ENCODE measurements at regions not wholly inside any gene's neighbourhood (a gene's known extent, or its start where the extent isn't known, plus 50 kb on each side); places are given as distances from the start of the nearest gene placed in this dataset.

- intact Hi-C loops (cut with DNase I), result no loop called here
- DNase-seq (no peak), ATAC-seq (no peak)
- Histone ChIP-seq H3K4me3 (no peak overlapping the region), H3K36me3 (no peaks in the 10 kb centered on the region), H3K27ac (no peak overlapping the region), H3K4me1 (no peaks in the 10 kb centered on the region), H3K9me3 (no peaks in the 10 kb centered on the region), H3K27me3 (peaks cover 0 to 36% (median 13%) of the 10 kb centered on the region in 7 donors)
- TF ChIP-seq CTCF (IDR thresholded peaks at IDR 0.05), result no peak
- 68 to 76% methylated on average over 9 of the region's 9 CpGs for WGBS, 2 donors
Observed at GRCh38 chr12:131527736-131528135, 183.2 kb upstream of the SFSWAP start.

DNA sequence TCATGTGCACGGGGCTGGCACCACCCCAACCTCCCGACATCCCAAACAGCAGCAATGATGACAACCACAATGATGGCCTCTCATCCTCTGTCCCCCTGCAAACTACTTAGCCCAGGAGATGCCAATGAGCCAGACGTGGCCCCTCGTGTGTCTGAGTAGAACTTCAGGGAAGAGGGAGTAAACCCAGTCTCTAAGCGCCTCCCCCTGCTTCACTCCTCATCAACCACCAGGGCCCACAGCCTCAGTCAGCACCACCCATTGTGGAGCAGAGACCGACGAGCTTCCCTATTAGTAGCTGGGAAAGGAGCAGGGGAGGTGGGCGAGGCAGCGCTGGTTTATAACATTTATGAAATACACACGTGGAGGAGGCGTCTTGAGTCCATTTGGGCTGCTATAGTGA lies 182.7 kb upstream of the SFSWAP start:
- no peak for DNase-seq
- H3K27ac ChIP-seq, result no peak overlapping the region
- no peak for ATAC-seq
- H3K4me3 ChIP-seq, result no peak overlapping the region
- no peaks in the 10 kb centered on the region for H3K4me1 ChIP-seq
- no peaks in the 10 kb centered on the region for H3K9me3 ChIP-seq
- H3K36me3 ChIP-seq, result no peaks in the 10 kb centered on the region
- TF ChIP-seq CTCF (IDR thresholded peaks at IDR 0.05), result no peak
- 79 to 82% methylated on average over 11 of the region's 11 CpGs for WGBS, 2 donors
- intact Hi-C loops (cut with DNase I), result no loop called here
- peaks cover 0 to 36% (median 13%) of the 10 kb centered on the region in 7 donors for H3K27me3 ChIP-seq

GRCh38 chr12:131528667-131529066 lies 182.2 kb upstream of the SFSWAP start:
- Histone ChIP-seq H3K4me3 (no peak overlapping the region), H3K27me3 (peaks cover 0 to 39% (median 17%) of the 10 kb centered on the region in 7 donors), H3K4me1 (no peaks in the 10 kb centered on the region), H3K9me3 (no peaks in the 10 kb centered on the region), H3K36me3 (no peaks in the 10 kb centered on the region), H3K27ac (no peak overlapping the region)
- WGBS, 2 donors, result 74 to 78% methylated on average over 5 of the region's 5 CpGs
- intact Hi-C loops (cut with DNase I), result no loop called here
- no peak for TF ChIP-seq CTCF (IDR thresholded peaks at IDR 0.05)
- DNase-seq (no peak), ATAC-seq (no peak)

DNA sequence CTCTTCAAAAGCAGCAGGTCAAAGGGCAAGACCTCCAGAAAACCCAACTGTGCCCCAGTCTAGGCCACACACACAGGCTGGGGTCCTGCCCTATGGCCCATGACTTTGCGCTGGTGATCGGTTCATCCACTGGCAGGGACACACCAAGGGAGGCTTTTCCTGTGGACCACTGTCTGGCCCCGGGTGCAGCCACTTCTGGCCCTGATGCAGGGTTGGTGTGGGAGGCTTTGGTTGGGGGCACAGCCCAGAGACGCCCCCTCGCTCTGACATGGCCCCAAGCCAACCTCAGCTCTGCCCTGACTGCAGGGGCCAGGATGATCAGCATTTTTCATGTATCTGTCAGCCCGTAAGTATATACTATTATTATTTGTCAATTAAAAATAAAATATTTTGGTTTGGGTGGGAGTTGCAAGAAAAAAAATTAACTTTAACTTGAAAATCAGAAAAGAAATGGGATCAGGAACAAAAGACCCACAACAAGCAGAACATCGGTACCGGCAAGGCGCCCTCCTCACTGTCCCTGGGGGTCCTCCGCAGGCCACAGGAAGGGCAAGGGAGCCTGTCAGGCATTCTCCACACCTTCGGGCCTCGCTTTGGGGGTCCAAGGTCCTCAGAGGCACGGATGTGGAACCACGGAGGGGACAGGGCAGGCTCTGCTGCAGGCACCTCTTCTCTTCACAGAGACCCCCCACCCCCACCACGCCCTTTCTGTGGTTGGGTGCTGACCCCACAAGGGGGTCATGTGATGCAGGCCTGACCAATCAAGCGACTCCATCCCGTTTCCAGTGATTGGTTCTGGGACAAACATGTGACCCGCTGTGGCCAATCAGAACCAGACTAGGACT lies 181.5 kb upstream of the SFSWAP start:
- no peak overlapping the region for H3K4me3 ChIP-seq
- no peak for DNase-seq
- H3K4me1 ChIP-seq, result no peaks in the 10 kb centered on the region
- H3K27ac ChIP-seq, result no peak overlapping the region
- ATAC-seq, result no peak
- intact Hi-C loops (cut with DNase I), result no loop called here
- 92% methylated on average over 18 of the region's 18 CpGs for WGBS, 2 donors
- H3K9me3 ChIP-seq, result no peaks in the 10 kb centered on the region
- H3K36me3 ChIP-seq, result no peaks in the 10 kb centered on the region
- no peak for TF ChIP-seq CTCF (IDR thresholded peaks at IDR 0.05)
- H3K27me3 ChIP-seq, result peaks cover 0 to 40% (median 17%) of the 10 kb centered on the region in 7 donors
